Upper lobe of left lung (tissue), 4 donors: ENCODE measurements at regions not wholly inside any gene's neighbourhood (a gene's known extent, or its start where the extent isn't known, plus 50 kb on each side); places are given as distances from the start of the nearest gene placed in this dataset.

Experiments used
- EP300 ChIP-seq, 4 donors: sonication (generic); formaldehyde crosslinking; IDR thresholded peaks; one replicate each; pipeline ENCODE4 v1.5.1; 2017; ENCODE audit warnings: antibody characterized with exemption in 4 of 4, control low read depth in 2 of 4
- POLR2A ChIP-seq, 4 donors: fragments of 450-650 bp; IDR thresholded peaks; one replicate each; pipeline ENCODE4 v1.5.1; 2016 to 2017; ENCODE audit warnings: antibody characterized with exemption in 4 of 4, mild to moderate bottlenecking in 2 of 4
- POLR2AphosphoS5 ChIP-seq, 2 donors: sonication (generic); formaldehyde crosslinking; IDR thresholded peaks; one replicate each; pipeline ENCODE4 v1.5.1; 2017; ENCODE audit warnings: antibody characterized with exemption in 2 of 2
- TF ChIP-seq, protein P1 (sequence below), 6 experiments: fragments of 450-650 bp in 4 of 6; fragments of 200-600 bp in 2 of 6; sonication (generic) in 2 of 6; IDR thresholded peaks; one replicate each; pipeline ENCODE4 v1.5.1; 2016 to 2019; ENCODE audit warnings: antibody characterized with exemption in 6 of 6

DNA sequence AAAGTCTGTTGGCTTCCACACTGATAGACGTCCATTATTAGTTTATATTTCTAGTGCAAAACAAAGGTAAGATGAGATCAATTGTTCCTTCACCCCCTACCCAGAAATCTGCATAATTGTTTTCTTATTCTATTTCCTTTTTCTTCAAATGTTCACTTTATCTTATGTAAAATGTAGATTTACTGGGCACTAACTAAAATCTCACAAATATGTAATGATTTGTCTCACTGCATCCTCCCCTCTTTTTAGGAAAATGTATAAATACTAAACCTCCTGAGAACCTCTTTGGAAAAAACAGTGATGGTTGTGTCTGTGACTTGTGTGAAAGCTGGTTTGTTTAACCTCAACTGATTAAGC lies 1377.2 kb upstream of the MIR17HG start:
- TF ChIP-seq POLR2AphosphoS5 (IDR thresholded peaks at IDR 0.05): no peak
- no peak for TF ChIP-seq POLR2A (IDR thresholded peaks at IDR 0.05)
- TF ChIP-seq, protein P1, sequence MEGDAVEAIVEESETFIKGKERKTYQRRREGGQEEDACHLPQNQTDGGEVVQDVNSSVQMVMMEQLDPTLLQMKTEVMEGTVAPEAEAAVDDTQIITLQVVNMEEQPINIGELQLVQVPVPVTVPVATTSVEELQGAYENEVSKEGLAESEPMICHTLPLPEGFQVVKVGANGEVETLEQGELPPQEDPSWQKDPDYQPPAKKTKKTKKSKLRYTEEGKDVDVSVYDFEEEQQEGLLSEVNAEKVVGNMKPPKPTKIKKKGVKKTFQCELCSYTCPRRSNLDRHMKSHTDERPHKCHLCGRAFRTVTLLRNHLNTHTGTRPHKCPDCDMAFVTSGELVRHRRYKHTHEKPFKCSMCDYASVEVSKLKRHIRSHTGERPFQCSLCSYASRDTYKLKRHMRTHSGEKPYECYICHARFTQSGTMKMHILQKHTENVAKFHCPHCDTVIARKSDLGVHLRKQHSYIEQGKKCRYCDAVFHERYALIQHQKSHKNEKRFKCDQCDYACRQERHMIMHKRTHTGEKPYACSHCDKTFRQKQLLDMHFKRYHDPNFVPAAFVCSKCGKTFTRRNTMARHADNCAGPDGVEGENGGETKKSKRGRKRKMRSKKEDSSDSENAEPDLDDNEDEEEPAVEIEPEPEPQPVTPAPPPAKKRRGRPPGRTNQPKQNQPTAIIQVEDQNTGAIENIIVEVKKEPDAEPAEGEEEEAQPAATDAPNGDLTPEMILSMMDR (IDR thresholded peaks at IDR 0.05): no peak
- no peak for TF ChIP-seq EP300 (IDR thresholded peaks at IDR 0.05)
